HCT116 (cell line): ENCODE measurements at regions not wholly inside any gene's neighbourhood (a gene's known extent, or its start where the extent isn't known, plus 50 kb on each side); places are given as distances from the start of the nearest gene placed in this dataset.

Source experiments
- ATAC-seq: fragments of 200-7000 bp; cut with Tn5 transposase; 2 replicates; pipeline ENCODE4 v1.9.1; 2020; ENCODE audit warnings: mild to moderate bottlenecking, moderate library complexity
- BruUV-seq: library from RNA; stranded (reverse); fragments of 400-500 nt; replicated peaks from 2 replicates; lab custom pipeline; 2021; lab: Mats Ljungman, UMichigan
- CTCF ChIA-PET: fragments of 300-600 bp; sonication (Branson Sonifier 250); formaldehyde crosslinking; loops from one replicate; lab custom pipeline; 2021; ENCODE audit warnings: antibody characterized with exemption; lab: Charles Lee
- POLR2A ChIA-PET: fragments of 300-600, 350-600 bp; sonication (Branson Sonifier 250); formaldehyde crosslinking; loops from one replicate; lab custom pipeline; 2021; ENCODE audit warnings: antibody characterized with exemption; lab: Charles Lee
- RAD21 ChIA-PET, 2 experiments: fragments of 300-600 bp; sonication (Branson Sonifier 250); formaldehyde crosslinking; loops; one replicate each; lab custom pipeline; 2023; ENCODE audit warnings: low total read pairs in 2 of 2; ENCODE audit not compliant: uncharacterized antibody in 2 of 2, unreplicated experiment in 2 of 2, low non-redundant PET in 1 of 2; lab: Charles Lee
- DNase-seq: peaks from one replicate; pipeline ENCODE4 v3.0.0-alpha.2; 2010; ENCODE audit warnings: low read depth, low spot score
- H2AFZ ChIP-seq: fragments of 200-600 bp; shearing (Covaris generic), sonication (generic); 2 replicates; pipeline ENCODE4 v1.6.1; 2017; ENCODE audit warnings: low read depth, mixed run types, mixed read lengths, antibody characterized with exemption, low read length; ENCODE audit not compliant: poor library complexity, severe bottlenecking
- H3K27ac ChIP-seq: 2 replicates; pipeline ENCODE4 v1.5.1; 2012; ENCODE audit warnings: low read depth, low read length
- H3K27me3 ChIP-seq: fragments of 200-600 bp; sonication (generic); 2 replicates; pipeline ENCODE4 v1.6.1; 2016; ENCODE audit warnings: mixed run types, low read length, mixed read lengths; ENCODE audit not compliant: insufficient read depth
- H3K36me3 ChIP-seq, 2 experiments: fragments of 200-500 bp in 1 of 2; fragments of 200-600 bp in 1 of 2; sonication (Bioruptor generic) in 1 of 2; sonication (generic) in 1 of 2; 2 replicates each; pipeline versions ENCODE4 v1.5.1 to v1.6.1; 2014 to 2016; ENCODE audit warnings: low read length in 2 of 2, inconsistent platforms in 1 of 2, mixed read lengths in 1 of 2, mixed run types in 1 of 2; ENCODE audit not compliant: insufficient read depth in 2 of 2, control insufficient read depth in 1 of 2
- H3K4me1 ChIP-seq, 2 experiments: fragments of 200-600 bp in 1 of 2; sonication (generic) in 1 of 2; 2 replicates each; pipeline versions ENCODE4 v1.5.1 to v1.6.1; 2012 to 2017; ENCODE audit warnings: low read length in 2 of 2, inconsistent platforms in 1 of 2, mild to moderate bottlenecking in 1 of 2, mixed read lengths in 1 of 2, mixed run types in 1 of 2, moderate library complexity in 1 of 2; ENCODE audit not compliant: insufficient read depth in 2 of 2, control insufficient read depth in 1 of 2
- H3K4me2 ChIP-seq: fragments of 200-600 bp; sonication (generic); 2 replicates; pipeline ENCODE4 v1.6.1; 2017; ENCODE audit warnings: mixed run types, low read length, mixed read lengths
- H3K4me3 ChIP-seq, 2 experiments: fragments of 200-600 bp in 1 of 2; sonication (generic) in 1 of 2; replicated peaks in 1 of 2; 2 replicates each; pipeline ENCODE4 v1.5.1; 2011 to 2016; ENCODE audit warnings: low read length in 2 of 2, control low read depth in 1 of 2, low read depth in 1 of 2, mild to moderate bottlenecking in 1 of 2, mixed read lengths in 1 of 2, mixed run types in 1 of 2
- H3K79me2 ChIP-seq: fragments of 200-600 bp; sonication (generic); 2 replicates; pipeline ENCODE4 v1.6.1; 2017; ENCODE audit warnings: mild to moderate bottlenecking, mixed run types, low read length, moderate library complexity, mixed read lengths; ENCODE audit not compliant: insufficient read depth
- H3K9ac ChIP-seq: fragments of 200-600 bp; sonication (generic); 2 replicates; pipeline ENCODE4 v1.6.1; 2016; ENCODE audit warnings: low read length, mixed read lengths
- H3K9me2 ChIP-seq: fragments of 200-600 bp; sonication (generic), shearing (Covaris generic); 2 replicates; pipeline ENCODE4 v1.6.1; 2017; ENCODE audit warnings: mixed run types, mild to moderate bottlenecking, moderate library complexity; ENCODE audit not compliant: insufficient read depth
- H3K9me3 ChIP-seq, 2 experiments: fragments of 200-500 bp in 1 of 2; fragments of 200-600 bp in 1 of 2; sonication (Bioruptor generic) in 1 of 2; sonication (generic) in 1 of 2; 2 replicates each; pipeline ENCODE4 v1.6.1; 2014 to 2017; ENCODE audit warnings: low read length in 2 of 2, mixed read lengths in 2 of 2, inconsistent platforms in 1 of 2, low read depth in 1 of 2, mild to moderate bottlenecking in 1 of 2, mixed run types in 1 of 2, moderate library complexity in 1 of 2; ENCODE audit not compliant: control insufficient read depth in 1 of 2, insufficient read depth in 1 of 2
- H4K20me1 ChIP-seq: fragments of 200-600 bp; sonication (generic), shearing (Covaris generic); 2 replicates; pipeline ENCODE4 v1.6.1; 2017; ENCODE audit warnings: mixed run types, mild to moderate bottlenecking, moderate library complexity; ENCODE audit not compliant: insufficient read depth
- CBX3 ChIP-seq: IDR thresholded peaks from 2 replicates; pipeline ENCODE4 v1.6.1; 2012; ENCODE audit warnings: low read depth
- POLR2A ChIP-seq: IDR thresholded peaks from 2 replicates; pipeline ENCODE4 v1.7.0; 2011; ENCODE audit warnings: borderline replicate concordance; ENCODE audit not compliant: insufficient read depth, insufficient read length; ENCODE audit errors: extremely low read depth
- POLR2AphosphoS5 ChIP-seq: IDR thresholded peaks from 2 replicates; pipeline ENCODE4 v1.6.1; 2011; ENCODE audit warnings: mild to moderate bottlenecking, low read depth, low read length, moderate library complexity
- RAD21 ChIP-seq: IDR thresholded peaks from 2 replicates; pipeline ENCODE4 v1.6.1; 2012; ENCODE audit warnings: low read depth, mild to moderate bottlenecking
- SP1 ChIP-seq: IDR thresholded peaks from 2 replicates; pipeline ENCODE4 v1.6.1; 2012; ENCODE audit warnings: low read depth
- TCF7L2 ChIP-seq: IDR thresholded peaks from 2 replicates; pipeline ENCODE4 v1.7.0; 2011; ENCODE audit warnings: borderline replicate concordance, inconsistent platforms; ENCODE audit not compliant: insufficient read depth, insufficient read length; ENCODE audit errors: extremely low read depth
- YY1 ChIP-seq: IDR thresholded peaks from 2 replicates; pipeline ENCODE4 v1.6.1; 2011; ENCODE audit warnings: low read length, low read depth, moderate library complexity, mild to moderate bottlenecking; ENCODE audit not compliant: insufficient replicate concordance; ENCODE audit errors: extremely low read depth
- ZFX ChIP-seq: fragments of 450-650 bp; IDR thresholded peaks from 2 replicates; pipeline ENCODE4 v1.6.1; 2017
- intact Hi-C: fragments of 100-400 bp; cut with micrococcal nuclease; formaldehyde crosslinking; loops from 2 replicates; pipeline ENCODE4 v1.10.0; 2022
- TF ChIP-seq, protein P1 (sequence below): IDR thresholded peaks from 2 replicates; pipeline ENCODE4 v1.6.1; 2012; ENCODE audit warnings: low read depth
- TF ChIP-seq, protein P2 (sequence below), 3 experiments: fragments of 200-600 bp in 1 of 3; sonication (generic) in 1 of 3; IDR thresholded peaks in 2 of 3; conservative IDR thresholded peaks in 1 of 3; 2 replicates each; pipeline ENCODE4 v1.5.1; 2012 to 2017; ENCODE audit warnings: low read depth in 2 of 3, low read length in 2 of 3, antibody characterized with exemption in 1 of 3, borderline replicate concordance in 1 of 3, control low read depth in 1 of 3, mild to moderate bottlenecking in 1 of 3, mixed read lengths in 1 of 3, mixed run types in 1 of 3, moderate library complexity in 1 of 3; ENCODE audit not compliant: insufficient read depth in 1 of 3
- TF ChIP-seq, protein P3 (sequence below): IDR thresholded peaks from 2 replicates; pipeline ENCODE4 v1.6.1; 2012
- TF ChIP-seq, protein P4 (sequence below): IDR thresholded peaks from 2 replicates; pipeline ENCODE4 v1.6.1; 2011; ENCODE audit warnings: mild to moderate bottlenecking, low read length, moderate library complexity; ENCODE audit not compliant: insufficient replicate concordance; ENCODE audit errors: extremely low read depth

DNA sequence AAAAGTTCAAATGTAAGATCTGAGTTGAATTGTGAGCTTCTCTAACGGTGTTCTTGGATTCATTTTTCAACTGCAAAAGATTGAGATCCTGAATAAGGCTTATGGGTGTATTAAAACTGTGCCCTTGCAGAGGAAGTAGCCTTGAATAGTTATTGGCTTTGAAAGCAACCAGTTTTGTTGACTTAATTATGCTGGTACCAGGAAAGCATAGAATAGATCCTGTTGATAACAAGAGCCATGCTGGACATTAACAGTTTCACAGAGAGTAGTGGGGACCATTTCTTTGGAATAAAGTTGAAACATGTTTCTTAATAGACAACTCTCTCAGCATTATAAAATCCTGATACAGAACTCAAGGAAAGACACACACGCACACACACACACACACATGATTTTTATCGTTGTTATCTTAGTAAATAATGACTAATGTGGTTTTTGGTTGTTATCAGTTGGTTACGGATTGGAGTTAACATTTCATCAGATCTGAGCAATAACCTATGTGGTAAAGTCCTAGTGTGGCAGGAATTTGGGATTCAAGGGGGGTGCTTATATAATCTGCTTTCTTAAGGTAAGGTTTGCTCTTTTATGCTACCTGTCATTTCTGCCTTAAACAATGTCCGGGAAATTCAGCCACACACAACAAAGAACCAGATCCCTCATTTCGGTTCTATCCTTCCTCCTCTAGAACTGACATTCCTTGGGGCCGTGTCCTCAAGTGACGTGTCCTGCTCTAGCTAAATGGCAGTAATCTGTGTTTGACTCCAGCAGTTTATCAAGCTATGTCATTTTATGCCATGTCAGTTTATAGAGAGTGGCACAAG is 330.9 kb downstream of the CHRM3 start (continued):
- TF ChIP-seq, protein P1, sequence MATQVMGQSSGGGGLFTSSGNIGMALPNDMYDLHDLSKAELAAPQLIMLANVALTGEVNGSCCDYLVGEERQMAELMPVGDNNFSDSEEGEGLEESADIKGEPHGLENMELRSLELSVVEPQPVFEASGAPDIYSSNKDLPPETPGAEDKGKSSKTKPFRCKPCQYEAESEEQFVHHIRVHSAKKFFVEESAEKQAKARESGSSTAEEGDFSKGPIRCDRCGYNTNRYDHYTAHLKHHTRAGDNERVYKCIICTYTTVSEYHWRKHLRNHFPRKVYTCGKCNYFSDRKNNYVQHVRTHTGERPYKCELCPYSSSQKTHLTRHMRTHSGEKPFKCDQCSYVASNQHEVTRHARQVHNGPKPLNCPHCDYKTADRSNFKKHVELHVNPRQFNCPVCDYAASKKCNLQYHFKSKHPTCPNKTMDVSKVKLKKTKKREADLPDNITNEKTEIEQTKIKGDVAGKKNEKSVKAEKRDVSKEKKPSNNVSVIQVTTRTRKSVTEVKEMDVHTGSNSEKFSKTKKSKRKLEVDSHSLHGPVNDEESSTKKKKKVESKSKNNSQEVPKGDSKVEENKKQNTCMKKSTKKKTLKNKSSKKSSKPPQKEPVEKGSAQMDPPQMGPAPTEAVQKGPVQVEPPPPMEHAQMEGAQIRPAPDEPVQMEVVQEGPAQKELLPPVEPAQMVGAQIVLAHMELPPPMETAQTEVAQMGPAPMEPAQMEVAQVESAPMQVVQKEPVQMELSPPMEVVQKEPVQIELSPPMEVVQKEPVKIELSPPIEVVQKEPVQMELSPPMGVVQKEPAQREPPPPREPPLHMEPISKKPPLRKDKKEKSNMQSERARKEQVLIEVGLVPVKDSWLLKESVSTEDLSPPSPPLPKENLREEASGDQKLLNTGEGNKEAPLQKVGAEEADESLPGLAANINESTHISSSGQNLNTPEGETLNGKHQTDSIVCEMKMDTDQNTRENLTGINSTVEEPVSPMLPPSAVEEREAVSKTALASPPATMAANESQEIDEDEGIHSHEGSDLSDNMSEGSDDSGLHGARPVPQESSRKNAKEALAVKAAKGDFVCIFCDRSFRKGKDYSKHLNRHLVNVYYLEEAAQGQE: no peak
- TF ChIP-seq, protein P2, sequence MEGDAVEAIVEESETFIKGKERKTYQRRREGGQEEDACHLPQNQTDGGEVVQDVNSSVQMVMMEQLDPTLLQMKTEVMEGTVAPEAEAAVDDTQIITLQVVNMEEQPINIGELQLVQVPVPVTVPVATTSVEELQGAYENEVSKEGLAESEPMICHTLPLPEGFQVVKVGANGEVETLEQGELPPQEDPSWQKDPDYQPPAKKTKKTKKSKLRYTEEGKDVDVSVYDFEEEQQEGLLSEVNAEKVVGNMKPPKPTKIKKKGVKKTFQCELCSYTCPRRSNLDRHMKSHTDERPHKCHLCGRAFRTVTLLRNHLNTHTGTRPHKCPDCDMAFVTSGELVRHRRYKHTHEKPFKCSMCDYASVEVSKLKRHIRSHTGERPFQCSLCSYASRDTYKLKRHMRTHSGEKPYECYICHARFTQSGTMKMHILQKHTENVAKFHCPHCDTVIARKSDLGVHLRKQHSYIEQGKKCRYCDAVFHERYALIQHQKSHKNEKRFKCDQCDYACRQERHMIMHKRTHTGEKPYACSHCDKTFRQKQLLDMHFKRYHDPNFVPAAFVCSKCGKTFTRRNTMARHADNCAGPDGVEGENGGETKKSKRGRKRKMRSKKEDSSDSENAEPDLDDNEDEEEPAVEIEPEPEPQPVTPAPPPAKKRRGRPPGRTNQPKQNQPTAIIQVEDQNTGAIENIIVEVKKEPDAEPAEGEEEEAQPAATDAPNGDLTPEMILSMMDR (IDR thresholded peaks at IDR 0.05 in 2 of 3, conservative IDR thresholded peaks at IDR 0.05 in 1 of 3; ENCODE audit: borderline replicate concordance in 1 of 3, insufficient read depth in 1 of 3, low read depth in 2 of 3, low read length in 2 of 3): no peak

DNA sequence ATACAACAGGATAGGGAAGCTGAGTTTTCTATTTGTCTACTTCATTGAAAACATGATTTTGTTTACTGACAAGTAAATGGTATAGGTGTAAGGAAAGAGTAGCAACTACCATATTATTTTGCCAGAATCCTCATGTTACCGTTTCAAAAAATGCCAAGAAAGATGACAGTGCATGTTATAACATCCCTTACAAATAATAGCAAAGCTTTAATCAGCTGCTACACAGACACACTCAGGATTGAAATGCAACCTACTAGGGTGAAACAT is 331.5 kb downstream of the CHRM3 start:
- ChIA-PET POLR2A (no interaction called here), CTCF (no interaction called here), RAD21 (no interaction called here)
- Histone ChIP-seq H3K36me3 (no peaks in the 10 kb centered on the region), H3K79me2 (no peaks in the 10 kb centered on the region), H3K27ac (no peak overlapping the region), H3K4me3 (no peak overlapping the region), H3K9me2 (no peaks in the 10 kb centered on the region), H4K20me1 (no peaks in the 10 kb centered on the region), H3K9ac (no peak overlapping the region), H3K9me3 (peaks cover 13 to 39% of the 10 kb centered on the region in 2 experiments; a peak in 2 of 4 replicates), H3K4me1 (no peaks in the 10 kb centered on the region), H3K4me2 (no peak overlapping the region), H2AFZ (no peak overlapping the region), H3K27me3 (no peaks in the 10 kb centered on the region)
- DNase-seq: no peak
- BruUV-seq: no TSS peak
- intact Hi-C loops: no loop called here
- no peak for ATAC-seq
- TF ChIP-seq CBX3 (no peak), TCF7L2 (no peak), SP1 (no peak), ZFX (no peak), YY1 (no peak), RAD21 (no peak), POLR2AphosphoS5 (no peak), POLR2A (no peak)
- TF ChIP-seq, protein P3, sequence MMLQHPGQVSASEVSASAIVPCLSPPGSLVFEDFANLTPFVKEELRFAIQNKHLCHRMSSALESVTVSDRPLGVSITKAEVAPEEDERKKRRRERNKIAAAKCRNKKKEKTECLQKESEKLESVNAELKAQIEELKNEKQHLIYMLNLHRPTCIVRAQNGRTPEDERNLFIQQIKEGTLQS: no peak
- TF ChIP-seq, protein P4, sequence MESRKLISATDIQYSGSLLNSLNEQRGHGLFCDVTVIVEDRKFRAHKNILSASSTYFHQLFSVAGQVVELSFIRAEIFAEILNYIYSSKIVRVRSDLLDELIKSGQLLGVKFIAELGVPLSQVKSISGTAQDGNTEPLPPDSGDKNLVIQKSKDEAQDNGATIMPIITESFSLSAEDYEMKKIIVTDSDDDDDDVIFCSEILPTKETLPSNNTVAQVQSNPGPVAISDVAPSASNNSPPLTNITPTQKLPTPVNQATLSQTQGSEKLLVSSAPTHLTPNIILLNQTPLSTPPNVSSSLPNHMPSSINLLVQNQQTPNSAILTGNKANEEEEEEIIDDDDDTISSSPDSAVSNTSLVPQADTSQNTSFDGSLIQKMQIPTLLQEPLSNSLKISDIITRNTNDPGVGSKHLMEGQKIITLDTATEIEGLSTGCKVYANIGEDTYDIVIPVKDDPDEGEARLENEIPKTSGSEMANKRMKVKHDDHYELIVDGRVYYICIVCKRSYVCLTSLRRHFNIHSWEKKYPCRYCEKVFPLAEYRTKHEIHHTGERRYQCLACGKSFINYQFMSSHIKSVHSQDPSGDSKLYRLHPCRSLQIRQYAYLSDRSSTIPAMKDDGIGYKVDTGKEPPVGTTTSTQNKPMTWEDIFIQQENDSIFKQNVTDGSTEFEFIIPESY: no peak
- TF ChIP-seq, protein P2 (IDR thresholded peaks at IDR 0.05 in 2 of 3, conservative IDR thresholded peaks at IDR 0.05 in 1 of 3; ENCODE audit: borderline replicate concordance in 1 of 3, insufficient read depth in 1 of 3, low read depth in 2 of 3, low read length in 2 of 3): no peak
